ENCODE measurements at regions not wholly inside any gene's neighbourhood (a gene's known extent, or its start where the extent isn't known, plus 50 kb on each side); places are given as distances from the start of the nearest gene placed in this dataset.

DNA sequence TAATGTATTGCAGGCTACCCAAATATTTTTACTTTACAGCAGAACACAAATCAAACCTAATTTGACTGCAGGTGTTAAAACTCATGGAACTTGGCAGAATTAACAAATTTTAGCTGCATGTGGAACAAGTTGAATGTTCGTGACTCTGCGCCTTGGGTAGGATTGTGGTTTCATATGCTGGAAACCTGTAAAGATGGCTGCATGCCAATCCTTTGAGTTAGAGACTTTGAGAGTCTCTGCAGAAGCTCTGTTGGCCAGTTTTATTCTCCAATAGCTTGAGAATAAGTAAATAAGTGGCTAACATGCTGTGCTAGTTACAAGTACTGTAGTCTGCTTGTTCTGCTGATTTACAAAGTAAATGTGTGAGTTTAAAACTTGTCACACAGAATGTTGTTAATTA lies 77.8 kb downstream of the PDE6H start:
- Histone ChIP-seq H3K27ac (ENCODE audit: insufficient read depth, low read length) (no peak overlapping the region), H3K79me2 (ENCODE audit: control insufficient read depth, insufficient read depth, low read length) (no peaks in the 10 kb centered on the region), H3K4me3 (replicated peaks in 1 of 4; ENCODE audit: control extremely low read depth in 1 of 4, insufficient read depth in 1 of 4, low read depth in 3 of 4, low read length in 4 of 4) (no peak overlapping the region), H3K27me3 (ENCODE audit: control insufficient read depth, insufficient read depth, low read length) (no peaks in the 10 kb centered on the region), H4K20me1 (ENCODE audit: control insufficient read depth, extremely low read depth, insufficient read depth, low read length) (no peaks in the 10 kb centered on the region), H3K9ac (ENCODE audit: insufficient read depth, low read length) (no peak overlapping the region), H3K4me1 (ENCODE audit: control insufficient read depth, extremely low read depth, insufficient read depth, low read length) (no peaks in the 10 kb centered on the region), H2AFZ (ENCODE audit: low read length) (no peak overlapping the region), H3K9me3 (ENCODE audit: control insufficient read depth, insufficient read depth, low read depth, low read length) (no peaks in the 10 kb centered on the region), H3K4me2 (ENCODE audit: extremely low read depth, insufficient read depth, low read length) (no peak overlapping the region), H3K36me3 (ENCODE audit: control insufficient read depth, insufficient read depth, low read length) (no peaks in the 10 kb centered on the region)
- peak in 1 of 2 donors; percentile 40 for DNase-seq (ENCODE audit: low read depth in 2 of 2)
- TF ChIP-seq EZH2 (IDR thresholded peaks at IDR 0.05; ENCODE audit: low read length, missing control alignments), result no peak
- TF ChIP-seq, protein P1, sequence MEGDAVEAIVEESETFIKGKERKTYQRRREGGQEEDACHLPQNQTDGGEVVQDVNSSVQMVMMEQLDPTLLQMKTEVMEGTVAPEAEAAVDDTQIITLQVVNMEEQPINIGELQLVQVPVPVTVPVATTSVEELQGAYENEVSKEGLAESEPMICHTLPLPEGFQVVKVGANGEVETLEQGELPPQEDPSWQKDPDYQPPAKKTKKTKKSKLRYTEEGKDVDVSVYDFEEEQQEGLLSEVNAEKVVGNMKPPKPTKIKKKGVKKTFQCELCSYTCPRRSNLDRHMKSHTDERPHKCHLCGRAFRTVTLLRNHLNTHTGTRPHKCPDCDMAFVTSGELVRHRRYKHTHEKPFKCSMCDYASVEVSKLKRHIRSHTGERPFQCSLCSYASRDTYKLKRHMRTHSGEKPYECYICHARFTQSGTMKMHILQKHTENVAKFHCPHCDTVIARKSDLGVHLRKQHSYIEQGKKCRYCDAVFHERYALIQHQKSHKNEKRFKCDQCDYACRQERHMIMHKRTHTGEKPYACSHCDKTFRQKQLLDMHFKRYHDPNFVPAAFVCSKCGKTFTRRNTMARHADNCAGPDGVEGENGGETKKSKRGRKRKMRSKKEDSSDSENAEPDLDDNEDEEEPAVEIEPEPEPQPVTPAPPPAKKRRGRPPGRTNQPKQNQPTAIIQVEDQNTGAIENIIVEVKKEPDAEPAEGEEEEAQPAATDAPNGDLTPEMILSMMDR (conservative IDR thresholded peaks at IDR 0.05 in 1 of 2, IDR thresholded peaks at IDR 0.05 in 1 of 2; ENCODE audit: low read depth in 1 of 2, low read length in 2 of 2), result no peak

DNA sequence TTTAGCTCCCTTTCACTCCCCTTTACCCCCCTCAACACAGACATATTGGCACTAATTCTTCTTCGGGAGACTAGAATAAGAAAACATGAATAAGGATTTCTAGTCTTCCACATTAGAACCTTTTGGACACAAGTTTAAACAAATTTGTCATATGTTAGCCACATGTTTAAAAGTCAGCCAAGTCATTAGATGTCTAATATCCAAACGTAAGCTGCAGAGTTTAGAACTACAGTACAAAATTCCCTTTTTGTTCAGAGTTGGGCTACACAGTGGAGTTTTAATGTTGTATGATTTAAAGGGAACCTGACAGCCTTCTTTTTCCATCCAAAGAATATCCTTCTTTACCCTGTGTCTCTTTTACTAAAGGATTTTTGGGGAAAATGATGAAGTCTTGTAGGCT lies 79.8 kb downstream of the PDE6H start:
- no peaks in the 10 kb centered on the region for H3K36me3 ChIP-seq (ENCODE audit: control insufficient read depth, insufficient read depth, low read length)
- no peaks in the 10 kb centered on the region for H3K4me1 ChIP-seq (ENCODE audit: control insufficient read depth, extremely low read depth, insufficient read depth, low read length)
- no peak overlapping the region for H3K4me3 ChIP-seq (replicated peaks in 1 of 4; ENCODE audit: control extremely low read depth in 1 of 4, insufficient read depth in 1 of 4, low read depth in 3 of 4, low read length in 4 of 4)
- no peak overlapping the region for H3K4me2 ChIP-seq (ENCODE audit: extremely low read depth, insufficient read depth, low read length)
- no peak overlapping the region for H2AFZ ChIP-seq (ENCODE audit: low read length)
- no peaks in the 10 kb centered on the region for H3K27me3 ChIP-seq (ENCODE audit: control insufficient read depth, insufficient read depth, low read length)
- no peak overlapping the region for H3K9ac ChIP-seq (ENCODE audit: insufficient read depth, low read length)
- DNase-seq (ENCODE audit: low read depth in 2 of 2), result no peak
- H3K79me2 ChIP-seq (ENCODE audit: control insufficient read depth, insufficient read depth, low read length), result no peaks in the 10 kb centered on the region
- TF ChIP-seq, protein P1 (conservative IDR thresholded peaks at IDR 0.05 in 1 of 2, IDR thresholded peaks at IDR 0.05 in 1 of 2; ENCODE audit: low read depth in 1 of 2, low read length in 2 of 2), result no peak
- no peak for TF ChIP-seq EZH2 (IDR thresholded peaks at IDR 0.05; ENCODE audit: low read length, missing control alignments)
- no peaks in the 10 kb centered on the region for H3K9me3 ChIP-seq (ENCODE audit: control insufficient read depth, insufficient read depth, low read depth, low read length)
- no peak overlapping the region for H3K27ac ChIP-seq (ENCODE audit: insufficient read depth, low read length)
- H4K20me1 ChIP-seq (ENCODE audit: control insufficient read depth, extremely low read depth, insufficient read depth, low read length), result no peaks in the 10 kb centered on the region

DNA sequence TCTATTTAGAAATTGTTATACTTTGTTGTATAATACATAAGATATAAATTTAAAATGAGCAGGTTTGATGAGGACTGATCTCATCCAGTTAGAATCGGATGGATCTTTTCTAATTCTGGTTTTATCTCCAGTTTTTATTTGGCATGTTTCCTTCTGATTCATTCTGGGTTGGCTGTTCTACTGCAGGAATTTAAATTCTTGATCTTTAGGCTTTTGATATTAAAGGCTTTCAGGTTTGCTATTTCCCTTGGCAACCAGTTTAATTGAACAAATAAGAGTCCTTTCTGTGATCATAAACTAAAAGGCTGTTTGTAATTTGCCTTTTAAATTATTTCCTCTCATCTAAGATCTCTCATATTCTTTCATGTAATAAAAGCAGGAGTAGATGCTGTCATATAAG lies 83.4 kb downstream of the PDE6H start:
- no peaks in the 10 kb centered on the region for H3K79me2 ChIP-seq (ENCODE audit: control insufficient read depth, insufficient read depth, low read length)
- H4K20me1 ChIP-seq (ENCODE audit: control insufficient read depth, extremely low read depth, insufficient read depth, low read length), result no peaks in the 10 kb centered on the region
- H3K27me3 ChIP-seq (ENCODE audit: control insufficient read depth, insufficient read depth, low read length), result no peaks in the 10 kb centered on the region
- DNase-seq (ENCODE audit: low read depth in 2 of 2), result no peak
- H3K9ac ChIP-seq (ENCODE audit: insufficient read depth, low read length), result no peak overlapping the region
- no peak overlapping the region for H3K4me3 ChIP-seq (replicated peaks in 1 of 4; ENCODE audit: control extremely low read depth in 1 of 4, insufficient read depth in 1 of 4, low read depth in 3 of 4, low read length in 4 of 4)
- no peak overlapping the region for H3K27ac ChIP-seq (ENCODE audit: insufficient read depth, low read length)
- no peaks in the 10 kb centered on the region for H3K36me3 ChIP-seq (ENCODE audit: control insufficient read depth, insufficient read depth, low read length)
- TF ChIP-seq EZH2 (IDR thresholded peaks at IDR 0.05; ENCODE audit: low read length, missing control alignments), result no peak
- TF ChIP-seq, protein P1 (conservative IDR thresholded peaks at IDR 0.05 in 1 of 2, IDR thresholded peaks at IDR 0.05 in 1 of 2; ENCODE audit: low read depth in 1 of 2, low read length in 2 of 2), result no peak
- H2AFZ ChIP-seq (ENCODE audit: low read length), result no peak overlapping the region
- no peaks in the 10 kb centered on the region for H3K9me3 ChIP-seq (ENCODE audit: control insufficient read depth, insufficient read depth, low read depth, low read length)
- H3K4me1 ChIP-seq (ENCODE audit: control insufficient read depth, extremely low read depth, insufficient read depth, low read length), result no peaks in the 10 kb centered on the region
- no peak overlapping the region for H3K4me2 ChIP-seq (ENCODE audit: extremely low read depth, insufficient read depth, low read length)
